ENCODE measurements at regions not wholly inside any gene's neighbourhood (a gene's known extent, or its start where the extent isn't known, plus 50 kb on each side); places are given as distances from the start of the nearest gene placed in this dataset.

DNA sequence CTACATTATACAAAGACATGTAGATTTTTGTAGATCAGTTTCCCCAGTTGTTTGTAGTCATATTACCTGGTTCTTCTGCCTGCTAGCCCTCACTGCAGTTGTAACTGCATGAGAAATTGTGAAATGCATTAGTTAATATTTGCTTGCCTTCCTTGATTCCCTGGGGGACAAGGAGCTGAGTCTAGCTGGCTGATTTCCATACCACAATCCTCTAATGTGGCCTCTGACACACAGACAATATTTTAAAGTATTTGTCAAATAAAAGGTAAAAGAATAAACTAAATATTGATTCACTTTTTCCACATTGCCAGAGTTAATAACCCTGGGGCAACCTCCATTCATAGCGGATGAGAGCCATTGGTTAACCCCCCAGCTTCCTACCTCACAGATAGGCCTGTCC, 128.8 kb upstream of the TMEM132C start:
- no peak for DNase-seq (ENCODE audit: low read depth)
- TF ChIP-seq, protein P1, sequence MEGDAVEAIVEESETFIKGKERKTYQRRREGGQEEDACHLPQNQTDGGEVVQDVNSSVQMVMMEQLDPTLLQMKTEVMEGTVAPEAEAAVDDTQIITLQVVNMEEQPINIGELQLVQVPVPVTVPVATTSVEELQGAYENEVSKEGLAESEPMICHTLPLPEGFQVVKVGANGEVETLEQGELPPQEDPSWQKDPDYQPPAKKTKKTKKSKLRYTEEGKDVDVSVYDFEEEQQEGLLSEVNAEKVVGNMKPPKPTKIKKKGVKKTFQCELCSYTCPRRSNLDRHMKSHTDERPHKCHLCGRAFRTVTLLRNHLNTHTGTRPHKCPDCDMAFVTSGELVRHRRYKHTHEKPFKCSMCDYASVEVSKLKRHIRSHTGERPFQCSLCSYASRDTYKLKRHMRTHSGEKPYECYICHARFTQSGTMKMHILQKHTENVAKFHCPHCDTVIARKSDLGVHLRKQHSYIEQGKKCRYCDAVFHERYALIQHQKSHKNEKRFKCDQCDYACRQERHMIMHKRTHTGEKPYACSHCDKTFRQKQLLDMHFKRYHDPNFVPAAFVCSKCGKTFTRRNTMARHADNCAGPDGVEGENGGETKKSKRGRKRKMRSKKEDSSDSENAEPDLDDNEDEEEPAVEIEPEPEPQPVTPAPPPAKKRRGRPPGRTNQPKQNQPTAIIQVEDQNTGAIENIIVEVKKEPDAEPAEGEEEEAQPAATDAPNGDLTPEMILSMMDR (conservative IDR thresholded peaks at IDR 0.05; ENCODE audit: low read length): no peak
- no peak overlapping the region for H3K4me3 ChIP-seq (ENCODE audit: low read length)

DNA sequence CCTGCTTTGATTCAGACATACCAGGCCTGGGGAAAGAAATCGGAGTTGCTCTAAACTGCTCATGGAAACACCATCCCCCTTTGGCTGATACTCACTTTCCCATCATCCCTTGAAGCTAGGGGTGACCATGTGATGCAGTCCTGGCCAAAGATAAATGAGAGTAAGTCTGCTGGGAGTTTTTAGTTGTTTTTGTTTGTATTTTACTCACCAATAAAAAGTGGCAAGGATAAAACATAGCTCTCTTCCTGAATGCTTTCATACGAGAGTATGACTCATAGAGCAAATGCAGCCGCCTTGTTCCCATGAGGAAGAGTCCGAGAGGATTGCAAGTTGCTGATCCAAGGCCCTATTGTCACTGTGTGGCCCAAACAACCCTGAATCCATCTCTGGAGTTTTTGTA, 126.4 kb upstream of the TMEM132C start:
- H3K4me3 ChIP-seq (ENCODE audit: low read length): no peak overlapping the region
- TF ChIP-seq, protein P1 (conservative IDR thresholded peaks at IDR 0.05; ENCODE audit: low read length): no peak
- DNase-seq (ENCODE audit: low read depth): no peak

DNA sequence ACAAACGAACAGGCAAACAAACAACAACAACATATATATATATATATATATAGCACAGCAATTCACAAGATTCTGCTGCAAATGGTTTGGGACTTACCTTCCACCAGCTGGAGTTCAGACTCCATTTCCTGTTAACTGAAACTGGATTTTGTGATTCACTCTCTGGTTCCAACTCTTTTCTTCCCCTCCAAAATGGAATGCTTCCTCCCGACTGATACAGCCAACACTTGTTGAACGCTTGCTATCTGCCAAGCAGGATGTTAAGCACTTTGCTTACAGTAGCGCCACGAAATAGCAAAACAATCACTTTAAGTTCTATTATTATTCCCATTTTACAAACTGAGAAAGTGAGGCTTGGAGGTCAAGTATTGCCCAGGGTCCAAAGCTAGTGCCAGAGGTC, 116.0 kb upstream of the TMEM132C start:
- TF ChIP-seq, protein P1 (conservative IDR thresholded peaks at IDR 0.05; ENCODE audit: low read length): no peak
- DNase-seq (ENCODE audit: low read depth): no peak
- H3K4me3 ChIP-seq (ENCODE audit: low read length): no peak overlapping the region

DNA sequence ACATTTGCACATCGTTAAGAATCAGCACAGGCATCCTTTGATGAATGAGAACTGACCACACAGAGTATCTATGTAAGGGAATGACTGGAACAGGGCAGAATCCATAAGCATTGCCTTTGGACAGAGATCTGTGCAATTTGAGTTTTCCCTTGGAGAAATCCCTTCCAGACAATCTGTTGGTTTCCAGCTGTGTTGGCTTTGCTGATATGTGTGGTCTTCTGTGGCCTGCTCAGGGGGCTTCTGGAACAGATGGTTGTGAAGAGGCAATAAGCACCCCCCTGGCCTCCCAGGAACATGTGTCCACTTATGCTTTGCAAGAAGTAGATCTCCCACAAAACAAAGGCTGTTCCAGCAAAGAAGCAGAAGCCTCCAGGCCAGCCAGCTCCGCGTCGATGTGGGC, 111.4 kb upstream of the TMEM132C start:
- H3K4me3 ChIP-seq (ENCODE audit: low read length): no peak overlapping the region
- no peak for DNase-seq (ENCODE audit: low read depth)
- TF ChIP-seq, protein P1 (conservative IDR thresholded peaks at IDR 0.05; ENCODE audit: low read length): no peak

DNA sequence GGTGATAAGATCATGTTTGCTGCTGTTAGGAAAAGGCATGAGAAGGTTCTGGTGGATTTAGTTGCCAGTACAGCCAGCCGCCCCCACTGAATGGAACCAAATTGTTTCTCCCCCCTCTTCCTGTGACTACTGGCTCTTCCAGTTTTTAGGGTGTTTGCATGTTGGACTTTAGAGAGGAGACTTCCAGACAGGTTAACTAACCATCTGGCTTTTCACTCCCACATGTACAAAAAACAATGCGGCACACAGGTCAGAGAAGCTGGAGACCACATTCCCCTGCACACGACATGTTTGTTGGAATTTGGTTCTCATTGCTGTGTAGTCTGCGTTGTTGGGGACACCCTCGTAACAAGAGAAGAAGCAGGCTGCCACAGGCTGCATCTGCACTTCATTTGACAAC, 103.9 kb upstream of the TMEM132C start:
- no peak overlapping the region for H3K4me3 ChIP-seq (ENCODE audit: low read length)
- no peak for DNase-seq (ENCODE audit: low read depth)
- TF ChIP-seq, protein P1 (conservative IDR thresholded peaks at IDR 0.05; ENCODE audit: low read length): no peak

DNA sequence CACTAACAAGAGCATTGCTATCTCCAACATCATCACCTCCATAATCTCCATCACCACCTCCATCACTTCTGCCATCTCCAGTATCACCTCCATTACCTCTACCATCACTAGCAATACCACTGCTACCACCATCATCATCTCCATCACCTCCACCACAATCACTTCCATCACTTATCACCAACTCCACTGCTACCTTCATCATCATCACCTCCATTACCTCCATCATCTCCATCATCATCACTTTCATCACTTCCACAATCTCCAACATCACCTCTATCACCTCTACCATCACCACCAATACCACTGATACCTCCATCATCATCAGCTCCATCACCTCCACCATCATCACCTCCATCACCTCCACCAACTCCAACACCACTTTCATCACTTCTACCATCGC, 102.4 kb upstream of the TMEM132C start:
- no peak for DNase-seq (ENCODE audit: low read depth)
- no peak overlapping the region for H3K4me3 ChIP-seq (ENCODE audit: low read length)
- TF ChIP-seq, protein P1 (conservative IDR thresholded peaks at IDR 0.05; ENCODE audit: low read length): no peak

DNA sequence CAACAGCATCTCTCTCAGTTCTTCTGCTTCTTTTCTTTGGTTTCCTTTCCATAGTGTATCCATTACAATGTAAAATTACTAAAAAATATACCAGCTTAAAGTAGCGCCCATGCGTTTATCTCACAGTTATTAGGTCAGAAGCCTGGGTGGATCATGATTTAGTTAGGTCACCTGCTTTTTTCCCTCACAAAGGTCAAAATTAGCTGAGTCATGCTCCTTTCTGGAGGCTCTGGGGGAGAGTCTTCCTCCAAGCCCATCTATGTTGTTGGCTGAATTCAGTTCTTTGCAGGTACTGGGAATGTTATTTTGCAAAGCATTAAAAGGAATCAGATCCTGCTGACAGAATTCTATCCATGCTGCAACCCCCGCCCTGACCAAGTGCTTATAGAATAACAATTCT, 101.6 kb upstream of the TMEM132C start:
- TF ChIP-seq, protein P1 (conservative IDR thresholded peaks at IDR 0.05; ENCODE audit: low read length): no peak
- H3K4me3 ChIP-seq (ENCODE audit: low read length): no peak overlapping the region
- no peak for DNase-seq (ENCODE audit: low read depth)

Data from AG10803 (cell line).